SK-N-SH (cell line): ENCODE measurements at regions not wholly inside any gene's neighbourhood (a gene's known extent, or its start where the extent isn't known, plus 50 kb on each side); places are given as distances from the start of the nearest gene placed in this dataset.

Experiments used
- FOXM1 ChIP-seq: IDR thresholded peaks from 2 replicates; pipeline ENCODE4 v1.4.0; 2012; ENCODE audit warnings: low read depth, mild to moderate bottlenecking
- IRF3 ChIP-seq: fragments of 150-350 bp; IDR thresholded peaks from 2 replicates; pipeline ENCODE4 v1.6.1; 2016; ENCODE audit warnings: mild to moderate bottlenecking, low read depth, low read length
- JUND ChIP-seq: IDR thresholded peaks from 2 replicates; pipeline ENCODE4 v1.4.0; 2012
- MEF2A ChIP-seq: IDR thresholded peaks from 2 replicates; pipeline ENCODE4 v1.4.0; 2012; ENCODE audit warnings: low read depth, borderline replicate concordance
- MXI1 ChIP-seq: IDR thresholded peaks from 2 replicates; pipeline ENCODE4 v1.6.1; 2012; ENCODE audit warnings: mild to moderate bottlenecking, low read depth, low read length, improper control_type of control experiment
- NFIC ChIP-seq: IDR thresholded peaks from 2 replicates; pipeline ENCODE4 v1.4.0; 2012; ENCODE audit warnings: borderline replicate concordance
- NRF1 ChIP-seq: IDR thresholded peaks from 2 replicates; pipeline ENCODE4 v1.6.1; 2012; ENCODE audit warnings: low read depth, mild to moderate bottlenecking, low read length
- RAD21 ChIP-seq: IDR thresholded peaks from 2 replicates; pipeline ENCODE4 v1.6.1; 2012; ENCODE audit warnings: mild to moderate bottlenecking, low read length
- RFX5 ChIP-seq: IDR thresholded peaks from 2 replicates; pipeline ENCODE4 v1.6.1; 2012; ENCODE audit warnings: mild to moderate bottlenecking, improper control_type of control experiment, low read length
- SMC3 ChIP-seq: IDR thresholded peaks from 2 replicates; pipeline ENCODE4 v1.6.1; 2012; ENCODE audit warnings: low read depth, low read length, improper control_type of control experiment
- TF ChIP-seq, protein P1 (sequence below): fragments of 200-600 bp; sonication (generic); IDR thresholded peaks from 2 replicates; pipeline ENCODE4 v1.6.1; 2017; ENCODE audit warnings: antibody characterized with exemption, mild to moderate bottlenecking, moderate library complexity

DNA sequence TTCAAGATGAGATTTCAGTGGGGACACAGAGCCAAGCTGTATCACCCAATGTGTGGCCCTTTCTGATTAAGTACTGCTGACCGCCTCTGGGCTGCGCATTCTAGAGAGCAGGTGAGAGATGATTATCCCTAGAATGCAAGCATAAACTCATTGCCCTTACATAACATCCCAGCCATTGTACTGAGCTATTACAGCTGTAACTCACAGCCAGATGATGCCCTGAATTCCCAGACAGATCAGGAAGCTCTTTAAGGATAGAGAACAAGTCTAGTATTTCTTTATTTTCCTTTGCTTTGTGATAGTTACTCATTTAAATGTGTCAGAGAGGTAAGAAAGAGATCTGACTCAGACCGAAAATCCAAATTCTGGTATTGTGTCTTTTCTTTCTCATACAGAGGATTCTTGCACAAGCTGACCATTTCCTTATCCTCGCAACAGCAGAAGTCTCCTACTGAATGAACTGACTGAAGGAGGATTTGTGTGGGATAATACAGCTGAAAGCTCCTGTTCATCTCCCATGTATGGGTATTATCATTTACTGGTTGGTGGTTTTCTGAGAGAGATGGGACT lies 58.4 kb downstream of the ZNF22 start:
- no peak for TF ChIP-seq JUND
- TF ChIP-seq MXI1 = no peak
- TF ChIP-seq, protein P1, sequence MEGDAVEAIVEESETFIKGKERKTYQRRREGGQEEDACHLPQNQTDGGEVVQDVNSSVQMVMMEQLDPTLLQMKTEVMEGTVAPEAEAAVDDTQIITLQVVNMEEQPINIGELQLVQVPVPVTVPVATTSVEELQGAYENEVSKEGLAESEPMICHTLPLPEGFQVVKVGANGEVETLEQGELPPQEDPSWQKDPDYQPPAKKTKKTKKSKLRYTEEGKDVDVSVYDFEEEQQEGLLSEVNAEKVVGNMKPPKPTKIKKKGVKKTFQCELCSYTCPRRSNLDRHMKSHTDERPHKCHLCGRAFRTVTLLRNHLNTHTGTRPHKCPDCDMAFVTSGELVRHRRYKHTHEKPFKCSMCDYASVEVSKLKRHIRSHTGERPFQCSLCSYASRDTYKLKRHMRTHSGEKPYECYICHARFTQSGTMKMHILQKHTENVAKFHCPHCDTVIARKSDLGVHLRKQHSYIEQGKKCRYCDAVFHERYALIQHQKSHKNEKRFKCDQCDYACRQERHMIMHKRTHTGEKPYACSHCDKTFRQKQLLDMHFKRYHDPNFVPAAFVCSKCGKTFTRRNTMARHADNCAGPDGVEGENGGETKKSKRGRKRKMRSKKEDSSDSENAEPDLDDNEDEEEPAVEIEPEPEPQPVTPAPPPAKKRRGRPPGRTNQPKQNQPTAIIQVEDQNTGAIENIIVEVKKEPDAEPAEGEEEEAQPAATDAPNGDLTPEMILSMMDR = no peak
- no peak for TF ChIP-seq SMC3
- TF ChIP-seq NRF1 = no peak
- TF ChIP-seq RFX5 = no peak
- TF ChIP-seq IRF3 = no peak
- no peak for TF ChIP-seq MEF2A
- no peak for TF ChIP-seq NFIC
- TF ChIP-seq FOXM1 = no peak
- no peak for TF ChIP-seq RAD21
